H9 (cell line): ENCODE measurements at regions not wholly inside any gene's neighbourhood (a gene's known extent, or its start where the extent isn't known, plus 50 kb on each side); places are given as distances from the start of the nearest gene placed in this dataset.

ENCODE experiments used
- DNase-seq: peaks from one replicate; pipeline ENCODE4 v3.0.0-alpha.2; 2017
- H2AFZ ChIP-seq: one replicate; pipeline ENCODE4 v1.6.1; 2013; ENCODE audit warnings: mild to moderate bottlenecking, low read length, control low read depth, moderate library complexity
- H2AK5ac ChIP-seq: 2 replicates; pipeline ENCODE4 v1.6.1; 2013; ENCODE audit warnings: low read length, control low read depth, mixed read lengths; ENCODE audit not compliant: insufficient read length
- H2BK120ac ChIP-seq: one replicate; pipeline ENCODE4 v1.6.1; 2013; ENCODE audit warnings: low read depth, mild to moderate bottlenecking, low read length, control low read depth, inconsistent platforms; ENCODE audit not compliant: poor library complexity, severe bottlenecking
- H2BK12ac ChIP-seq: 2 replicates; pipeline ENCODE4 v1.6.1; 2013; ENCODE audit warnings: low read length, control low read depth, mixed read lengths, low read depth; ENCODE audit not compliant: insufficient read length
- H2BK15ac ChIP-seq: 2 replicates; pipeline ENCODE4 v1.6.1; 2013; ENCODE audit warnings: low read depth, low read length, control low read depth
- H2BK20ac ChIP-seq: one replicate; pipeline ENCODE4 v1.6.1; 2013; ENCODE audit warnings: low read depth, mild to moderate bottlenecking, low read length, control low read depth, inconsistent platforms; ENCODE audit not compliant: poor library complexity, severe bottlenecking
- H2BK5ac ChIP-seq: 2 replicates; pipeline ENCODE4 v1.6.1; 2013; ENCODE audit warnings: low read length, control low read depth, mixed read lengths; ENCODE audit not compliant: insufficient read length
- H3K14ac ChIP-seq: 2 replicates; pipeline ENCODE4 v1.6.1; 2013; ENCODE audit warnings: low read length, control low read depth; ENCODE audit not compliant: insufficient read depth
- H3K18ac ChIP-seq: 2 replicates; pipeline ENCODE4 v1.6.1; 2013; ENCODE audit warnings: low read depth, mild to moderate bottlenecking, mixed read lengths, low read length, control low read depth; ENCODE audit not compliant: insufficient read length
- H3K23ac ChIP-seq: 2 replicates; pipeline ENCODE4 v1.6.1; 2013; ENCODE audit warnings: low read length, control low read depth, mixed read lengths, low read depth; ENCODE audit not compliant: insufficient read length
- H3K23me2 ChIP-seq: 2 replicates; pipeline ENCODE4 v1.6.1; 2013; ENCODE audit warnings: low read depth, mild to moderate bottlenecking, mixed read lengths, low read length, control low read depth; ENCODE audit not compliant: insufficient read length, poor library complexity, severe bottlenecking
- H3K27ac ChIP-seq: 2 replicates; pipeline ENCODE4 v1.5.1; 2013; ENCODE audit warnings: low read length, control low read depth, mixed read lengths, low read depth; ENCODE audit not compliant: insufficient read length
- H3K27me3 ChIP-seq: 2 replicates; pipeline ENCODE4 v1.6.1; 2013; ENCODE audit warnings: low read length, control low read depth, inconsistent platforms; ENCODE audit not compliant: insufficient read depth
- H3K4ac ChIP-seq: 2 replicates; pipeline ENCODE4 v1.6.1; 2013; ENCODE audit warnings: low read depth, mild to moderate bottlenecking, control low read depth, inconsistent platforms, low read length, moderate library complexity
- H3K4me1 ChIP-seq: 2 replicates; pipeline ENCODE4 v1.6.1; 2013; ENCODE audit warnings: low read length, control low read depth, inconsistent platforms; ENCODE audit not compliant: insufficient read depth
- H3K4me2 ChIP-seq: 2 replicates; pipeline ENCODE4 v1.6.1; 2013; ENCODE audit warnings: low read length, control low read depth, mixed read lengths; ENCODE audit not compliant: insufficient read length, insufficient read depth
- H3K56ac ChIP-seq: 2 replicates; pipeline ENCODE4 v1.6.1; 2013; ENCODE audit warnings: low read depth, mild to moderate bottlenecking, mixed read lengths, low read length, control low read depth; ENCODE audit not compliant: insufficient read length
- H3K79me1 ChIP-seq: 2 replicates; pipeline ENCODE4 v1.6.1; 2013; ENCODE audit warnings: low read depth, mild to moderate bottlenecking, moderate library complexity, low read length, control low read depth, inconsistent platforms; ENCODE audit not compliant: insufficient read depth, poor library complexity, severe bottlenecking
- H3K79me2 ChIP-seq: 2 replicates; pipeline ENCODE4 v1.6.1; 2013; ENCODE audit warnings: low read length, control low read depth, inconsistent platforms; ENCODE audit not compliant: insufficient read depth
- H3K9ac ChIP-seq: 2 replicates; pipeline ENCODE4 v1.6.1; 2013; ENCODE audit warnings: low read length, control low read depth, mixed read lengths; ENCODE audit not compliant: insufficient read length; ENCODE audit errors: extremely low read depth
- H3K9me3 ChIP-seq: one replicate; pipeline ENCODE4 v1.6.1; 2013; ENCODE audit warnings: low read depth, low read length, inconsistent platforms; ENCODE audit not compliant: control insufficient read depth
- H3T11ph ChIP-seq: one replicate; pipeline ENCODE4 v1.6.1; 2013; ENCODE audit warnings: mild to moderate bottlenecking, low read length, control low read depth, inconsistent platforms
- H4K20me1 ChIP-seq: one replicate; pipeline ENCODE4 v1.6.1; 2013; ENCODE audit not compliant: control insufficient read depth, insufficient read length, insufficient read depth
- H4K5ac ChIP-seq: 2 replicates; pipeline ENCODE4 v1.6.1; 2013; ENCODE audit warnings: low read depth, mild to moderate bottlenecking, mixed read lengths, low read length, control low read depth; ENCODE audit not compliant: insufficient read length
- H4K8ac ChIP-seq: replicated peaks from 2 replicates; pipeline ENCODE4 v1.6.1; 2013; ENCODE audit warnings: low read length, control low read depth, mixed read lengths, low read depth; ENCODE audit not compliant: insufficient read length
- H4K91ac ChIP-seq: 2 replicates; pipeline ENCODE4 v1.6.1; 2013; ENCODE audit warnings: low read depth, mild to moderate bottlenecking, moderate library complexity, mixed read lengths, low read length, control low read depth; ENCODE audit not compliant: insufficient read length
- H3K27ac Mint-ChIP-seq, 3 experiments: 2 replicates in 2 of 3; 3 replicates in 1 of 3; pipeline ENCODE4 v1.8.0; 2020 to 2021; ENCODE audit warnings: mixed read lengths in 3 of 3, mild to moderate bottlenecking in 1 of 3, moderate library complexity in 1 of 3
- H3K27me3 Mint-ChIP-seq: 2 replicates; pipeline ENCODE4 v1.8.0; 2021; ENCODE audit warnings: low read depth, mild to moderate bottlenecking, moderate library complexity, mixed read lengths
- H3K36me3 Mint-ChIP-seq, 3 experiments: 2 replicates in 2 of 3; 3 replicates in 1 of 3; pipeline ENCODE4 v1.8.0; 2020 to 2021; ENCODE audit warnings: low read depth in 3 of 3, mixed read lengths in 3 of 3; ENCODE audit not compliant: insufficient read depth in 1 of 3
- H3K4me1 Mint-ChIP-seq, 2 experiments: 2 replicates each; pipeline ENCODE4 v1.8.0; 2020; ENCODE audit warnings: mixed read lengths in 2 of 2
- H3K4me3 Mint-ChIP-seq, 2 experiments: 2 replicates in 1 of 2; 3 replicates in 1 of 2; pipeline ENCODE4 v1.8.0; 2020 to 2021; ENCODE audit warnings: mild to moderate bottlenecking in 2 of 2, mixed read lengths in 2 of 2, moderate library complexity in 1 of 2
- H3K9me3 Mint-ChIP-seq, 2 experiments: 2 replicates in 1 of 2; 3 replicates in 1 of 2; pipeline ENCODE4 v1.8.0; 2020; ENCODE audit warnings: mild to moderate bottlenecking in 2 of 2, mixed read lengths in 2 of 2, moderate library complexity in 1 of 2
- CTCF ChIP-seq: fragments of 200-600 bp; sonication (generic); conservative IDR thresholded peaks from 3 replicates; pipeline ENCODE4 v1.8.0; 2021; ENCODE audit warnings: antibody characterized with exemption, mild to moderate bottlenecking
- WGBS: extraction: QIAGEN DNeasy Blood & Tissue Kit; methylation state at CpG from one replicate; pipeline ENCODE4 v1.1.7; 2013; ENCODE audit warnings: missing lambda C conversion rate, low lambda C conversion rate, mixed read lengths; ENCODE audit not compliant: insufficient read length; ENCODE audit errors: extremely low coverage; 5-methylcytosine and 5-hydroxymethylcytosine counted together

GRCh38 chr5:167849874-167850273 lies 441.6 kb upstream of the WWC1 start:
- H3K18ac ChIP-seq: no peak overlapping the region
- H3K79me2 ChIP-seq: no peaks in the 10 kb centered on the region
- H2BK20ac ChIP-seq: no peak overlapping the region
- H4K91ac ChIP-seq: no peak overlapping the region
- Mint-ChIP-seq H3K27me3 (no peaks in the 10 kb centered on the region), H3K36me3 (no peaks in the 10 kb centered on the region), H3K4me3 (no peak overlapping the region), H3K4me1 (peaks cover 3 to 6% of the 10 kb centered on the region in 2 experiments), H3K27ac (no peak overlapping the region), H3K9me3 (no peaks in the 10 kb centered on the region)
- H3K9me3 ChIP-seq: no peaks in the 10 kb centered on the region
- H3K79me1 ChIP-seq: no peaks in the 10 kb centered on the region
- TF ChIP-seq CTCF: no peak
- no peak overlapping the region for H2AK5ac ChIP-seq
- H3K56ac ChIP-seq: no peak overlapping the region
- no peaks in the 10 kb centered on the region for H4K20me1 ChIP-seq
- no peak overlapping the region for H3K4ac ChIP-seq
- no peak overlapping the region for H2BK12ac ChIP-seq
- no CpG with 5 or more reads among the region's 4 CpGs for WGBS
- no peak overlapping the region for H4K8ac ChIP-seq
- DNase-seq: no peak
- no peak overlapping the region for H3K27ac ChIP-seq
- H3K4me1 ChIP-seq: no peaks in the 10 kb centered on the region; the same call in 1 of the 2 replicates
- H3T11ph ChIP-seq: no peak overlapping the region
- no peak overlapping the region for H3K23ac ChIP-seq
- H3K23me2 ChIP-seq: no peaks in the 10 kb centered on the region
- no peak overlapping the region for H2BK5ac ChIP-seq
- H2BK120ac ChIP-seq: peak overlapping the region; percentile 61
- H3K14ac ChIP-seq: no peak overlapping the region
- no peak overlapping the region for H3K4me2 ChIP-seq
- H3K27me3 ChIP-seq: no peaks in the 10 kb centered on the region
- H2BK15ac ChIP-seq: no peak overlapping the region
- no peak overlapping the region for H3K9ac ChIP-seq
- H2AFZ ChIP-seq: no peak overlapping the region
- no peak overlapping the region for H4K5ac ChIP-seq
